HepG2 (cell line): ENCODE measurements at regions not wholly inside any gene's neighbourhood (a gene's known extent, or its start where the extent isn't known, plus 50 kb on each side); places are given as distances from the start of the nearest gene placed in this dataset.

Experiments
- ATAC-seq: fragments of 200-7000 bp; cut with Tn5 transposase; 3 replicates; pipeline ENCODE4 v1.9.1; 2020; ENCODE audit warnings: mild to moderate bottlenecking, moderate library complexity
- BruUV-seq: library from RNA; stranded (reverse); fragments of 400-500 nt; replicated peaks from 2 replicates; lab custom pipeline; 2021; lab: Mats Ljungman, UMichigan
- CTCF ChIA-PET: fragments of 300-600 bp; formaldehyde crosslinking; extraction: SDS; loops from one replicate; lab custom pipeline; 2021; ENCODE audit warnings: low total read pairs, inconsistent platforms, low intra/inter-chr PET ratio; lab: Yijun Ruan, JAX
- POLR2A ChIA-PET: fragments of 350-600 bp; sonication (Branson Sonifier 250); formaldehyde crosslinking; loops from one replicate; lab custom pipeline; 2020; ENCODE audit warnings: antibody characterized with exemption, inconsistent platforms; lab: Yijun Ruan, JAX
- DNase-seq: peaks from one replicate; pipeline ENCODE4 v3.0.0-alpha.2; 2015; ENCODE audit warnings: low spot score
- FAIRE-seq: peaks from 3 replicates; lab custom pipeline; 2011; peaks lifted over from hg19 to GRCh38; lab: Jason Lieb, UNC
- H2AFZ ChIP-seq: one replicate; pipeline ENCODE4 v1.6.1; 2011; ENCODE audit warnings: low read length, inconsistent platforms
- H3K27ac ChIP-seq: fragments of 300-600 bp; 3 replicates; pipeline ENCODE4 v1.8.0; 2011; ENCODE audit warnings: mixed run types, mild to moderate bottlenecking, mixed read lengths, low read length, inconsistent platforms; ENCODE audit not compliant: insufficient read depth; ENCODE audit errors: extremely low read length
- H3K27me3 ChIP-seq, 2 experiments: fragments of 200-600 bp in 1 of 2; 2 replicates in 1 of 2; 3 replicates in 1 of 2; pipeline versions ENCODE4 v1.6.0 to v1.8.0; 2011; ENCODE audit warnings: low read length in 2 of 2, mild to moderate bottlenecking in 2 of 2, moderate library complexity in 2 of 2, inconsistent platforms in 1 of 2; ENCODE audit not compliant: insufficient read depth in 2 of 2, control insufficient read depth in 1 of 2
- H3K36me3 ChIP-seq, 2 experiments: fragments of 200-600 bp in 1 of 2; replicated peaks in 1 of 2; 2 replicates in 1 of 2; 3 replicates in 1 of 2; pipeline versions ENCODE4 v1.5.1 to v1.8.0; 2011; ENCODE audit warnings: low read length in 2 of 2, inconsistent platforms in 1 of 2; ENCODE audit not compliant: insufficient read depth in 2 of 2, control insufficient read depth in 1 of 2
- H3K4me1 ChIP-seq: 2 replicates; pipeline ENCODE4 v1.5.1; 2012; ENCODE audit warnings: low read length, inconsistent platforms; ENCODE audit not compliant: insufficient read depth
- H3K4me2 ChIP-seq: 2 replicates; pipeline ENCODE4 v1.6.0; 2011; ENCODE audit warnings: low read depth, low read length, inconsistent platforms
- H3K4me3 ChIP-seq, 3 experiments: fragments of 200-600 bp in 1 of 3; sonication (generic), shearing (Covaris generic) in 1 of 3; replicated peaks in 1 of 3; 2 replicates each; pipeline ENCODE4 v1.5.1; 2011 to 2016; ENCODE audit warnings: low read length in 3 of 3, inconsistent platforms in 2 of 3, low read depth in 2 of 3, mild to moderate bottlenecking in 2 of 3, control low read depth in 1 of 3, mixed read lengths in 1 of 3; ENCODE audit not compliant: insufficient read depth in 1 of 3
- H3K79me2 ChIP-seq: one replicate; pipeline ENCODE4 v1.6.1; 2011; ENCODE audit warnings: low read length, inconsistent platforms; ENCODE audit not compliant: insufficient read depth
- H3K9ac ChIP-seq: 2 replicates; pipeline ENCODE4 v1.6.0; 2011; ENCODE audit warnings: mild to moderate bottlenecking, low read depth, low read length, inconsistent platforms; ENCODE audit not compliant: insufficient read depth
- H3K9me3 ChIP-seq: 2 replicates; pipeline ENCODE4 v1.5.1; 2012; ENCODE audit warnings: mild to moderate bottlenecking, low read length
- H4K20me1 ChIP-seq: 2 replicates; pipeline ENCODE4 v1.6.0; 2011; ENCODE audit warnings: inconsistent platforms, mild to moderate bottlenecking, low read length, moderate library complexity; ENCODE audit not compliant: insufficient read depth
- CCDC6 ChIP-seq: sonication (generic); formaldehyde crosslinking; IDR thresholded peaks from 2 replicates; pipeline ENCODE4 v1.8.1; 2022; ENCODE audit warnings: mild to moderate bottlenecking, missing genetic modification reagents, moderate library complexity
- NFE2L1 ChIP-seq: sonication (generic); formaldehyde crosslinking; IDR thresholded peaks from 2 replicates; pipeline ENCODE4 v1.4.0; 2020; ENCODE audit warnings: missing genetic modification reagents, mild to moderate bottlenecking, borderline replicate concordance
- RNF219 ChIP-seq: sonication (generic); formaldehyde crosslinking; IDR thresholded peaks from 2 replicates; pipeline ENCODE4 v1.5.0; 2020; ENCODE audit warnings: mild to moderate bottlenecking, missing genetic modification reagents
- SALL2 ChIP-seq: sonication (generic); formaldehyde crosslinking; IDR thresholded peaks from 2 replicates; pipeline ENCODE4 v1.8.1; 2023; ENCODE audit warnings: mild to moderate bottlenecking, missing genetic modification reagents, inconsistent platforms
- TFAP4 ChIP-seq: sonication (generic); IDR thresholded peaks from 2 replicates; pipeline ENCODE4 v1.6.1; 2016; ENCODE audit warnings: low read depth, borderline replicate concordance
- ZBTB25 ChIP-seq: IDR thresholded peaks from 2 replicates; pipeline ENCODE4 v1.6.1; 2018; ENCODE audit warnings: missing genetic modification reagents
- ZBTB3 ChIP-seq: sonication (generic); formaldehyde crosslinking; IDR thresholded peaks from 2 replicates; pipeline ENCODE4 v1.4.0; 2020; ENCODE audit warnings: low read depth, mild to moderate bottlenecking, moderate library complexity, missing genetic modification reagents, borderline replicate concordance
- WGBS: methylation state at CpG from one replicate; pipeline ENCODE4 v1.1.6; 2017; ENCODE audit warnings: low lambda C conversion rate; 5-methylcytosine and 5-hydroxymethylcytosine counted together
- in situ Hi-C: cut with HindIII; loops from 2 replicates; pipeline ENCODE4 v1.10.0; 2017; ENCODE audit warnings: low pct_unique_long_range_greater_than_20kb; ENCODE audit not compliant: extremely low pct_ligation_motif_present
- intact Hi-C: fragments of 100-400 bp; cut with micrococcal nuclease; formaldehyde crosslinking; loops from one replicate; pipeline ENCODE4 v1.10.0; 2022; ENCODE audit not compliant: unreplicated experiment
- small RNA-seq, 3 experiments: library from RNA; depleted of rRNA; stranded (forward); fragments of <200 nt; gene quantifications; one replicate each; pipeline ENCODE3, GENCODE V24; 2012; ENCODE audit warnings: low read depth in 2 of 3, low replicate concordance in 1 of 3; ENCODE audit not compliant: insufficient read length in 3 of 3, insufficient read depth in 2 of 3
- TF ChIP-seq, protein P1 (sequence below): sonication (generic); formaldehyde crosslinking; IDR thresholded peaks from 2 replicates; pipeline ENCODE4 v1.8.1; 2022; ENCODE audit warnings: mild to moderate bottlenecking, missing genetic modification reagents

GRCh38 chr2:152284398-152284797 lies 50.6 kb upstream of the FMNL2 start:
- H4K20me1 ChIP-seq = no peaks in the 10 kb centered on the region
- in situ Hi-C loops = no loop called here
- H2AFZ ChIP-seq = no peak overlapping the region
- no peak for TF ChIP-seq TFAP4
- no peak for TF ChIP-seq CCDC6 (CRISPR knock-in tag)
- TF ChIP-seq ZBTB25 (CRISPR knock-in tag) = no peak
- TF ChIP-seq RNF219 (CRISPR knock-in tag) = no peak
- no peak for TF ChIP-seq NFE2L1 (CRISPR knock-in tag)
- TF ChIP-seq, protein P1, sequence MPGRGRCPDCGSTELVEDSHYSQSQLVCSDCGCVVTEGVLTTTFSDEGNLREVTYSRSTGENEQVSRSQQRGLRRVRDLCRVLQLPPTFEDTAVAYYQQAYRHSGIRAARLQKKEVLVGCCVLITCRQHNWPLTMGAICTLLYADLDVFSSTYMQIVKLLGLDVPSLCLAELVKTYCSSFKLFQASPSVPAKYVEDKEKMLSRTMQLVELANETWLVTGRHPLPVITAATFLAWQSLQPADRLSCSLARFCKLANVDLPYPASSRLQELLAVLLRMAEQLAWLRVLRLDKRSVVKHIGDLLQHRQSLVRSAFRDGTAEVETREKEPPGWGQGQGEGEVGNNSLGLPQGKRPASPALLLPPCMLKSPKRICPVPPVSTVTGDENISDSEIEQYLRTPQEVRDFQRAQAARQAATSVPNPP (CRISPR knock-in tag) = no peak
- TF ChIP-seq SALL2 (CRISPR knock-in tag) = no peak
- TF ChIP-seq ZBTB3 (CRISPR knock-in tag) = no peak
- TF ChIP-seq, all 625 proteins: peak for 0
- Histone ChIP-seq H3K27ac (no peak overlapping the region), H3K36me3 (no peaks in the 10 kb centered on the region), H3K9me3 (peaks cover 8% of the 10 kb centered on the region; the same call in 1 of the 2 replicates), H3K27me3 (peaks cover 0 to 20% of the 10 kb centered on the region in 2 experiments; a peak in 3 of 5 replicates), H3K4me3 (no peak overlapping the region), H3K79me2 (no peaks in the 10 kb centered on the region), H3K4me2 (no peak overlapping the region), H3K4me1 (no peaks in the 10 kb centered on the region), H3K9ac (no peak overlapping the region)
- BruUV-seq = no TSS peak
- POLR2A ChIA-PET = interaction anchor here (0.8 kb wide), 1 partner anchor 38 kb away, joined by 3 read pairs; no protein-coding TSS in a partner anchor
- FAIRE-seq (no peak), ATAC-seq (no peak), DNase-seq (no peak)
- 29% methylated on average over 2 of the region's 2 CpGs for WGBS
- CTCF ChIA-PET = no interaction called here
- intact Hi-C loops = no loop called here

Small RNA genes lying in the stretch of these regions (small RNA-seq; reads per million reads assigned to genes)
- gene RF00019 = 0 reads per million in 3 experiments
